Panc1 (cell line): ENCODE measurements at regions not wholly inside any gene's neighbourhood (a gene's known extent, or its start where the extent isn't known, plus 50 kb on each side); places are given as distances from the start of the nearest gene placed in this dataset.

Source experiments
- POLR2AphosphoS5 ChIP-seq: IDR thresholded peaks from 2 replicates; pipeline ENCODE4 v1.6.1; 2012; ENCODE audit warnings: mild to moderate bottlenecking, low read depth, low read length, moderate library complexity
- SIN3A ChIP-seq: IDR thresholded peaks from 2 replicates; pipeline ENCODE4 v1.6.1; 2012; ENCODE audit warnings: low read depth, mild to moderate bottlenecking, low read length, moderate library complexity, borderline replicate concordance; ENCODE audit not compliant: insufficient read depth
- TCF7L2 ChIP-seq: IDR thresholded peaks from 2 replicates; pipeline ENCODE4 v1.6.1; 2011; ENCODE audit warnings: mild to moderate bottlenecking, low read depth, low read length, inconsistent platforms
- TF ChIP-seq, protein P1 (sequence below): fragments of 450-650 bp; IDR thresholded peaks from 2 replicates; pipeline ENCODE4 v1.5.1; 2017; ENCODE audit warnings: mild to moderate bottlenecking
- TF ChIP-seq, protein P2 (sequence below), 2 experiments: IDR thresholded peaks; 2 replicates each; pipeline ENCODE4 v1.6.1; 2011 to 2012; ENCODE audit warnings: low read depth in 2 of 2, control low read depth in 1 of 2, low read length in 1 of 2, mild to moderate bottlenecking in 1 of 2, moderate library complexity in 1 of 2; ENCODE audit not compliant: insufficient read depth in 1 of 2

DNA sequence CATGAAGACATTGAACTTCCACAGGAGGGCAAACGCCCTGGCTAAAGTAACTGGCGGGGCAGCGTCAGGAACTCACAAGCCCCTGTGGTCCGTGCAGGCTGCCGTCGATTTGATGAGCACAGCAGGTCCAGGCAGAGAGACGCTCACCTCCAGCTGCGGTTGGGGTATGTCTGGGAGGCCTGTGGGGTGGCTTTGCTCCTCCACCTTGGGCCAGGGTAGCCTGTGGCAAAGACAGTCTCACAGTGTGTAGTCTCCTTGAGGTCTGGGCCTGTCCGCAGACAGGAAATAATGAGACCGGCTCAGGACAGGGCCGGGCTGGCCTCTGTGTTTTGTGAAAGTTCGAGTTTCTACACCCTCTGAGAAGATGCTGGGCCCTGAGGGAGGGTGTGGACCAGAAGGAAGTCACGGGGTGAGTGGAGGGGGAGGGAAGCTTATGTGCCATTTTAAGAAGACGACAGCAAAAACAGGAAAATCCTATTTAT is 103.3 kb downstream of the METRNL start:
- TF ChIP-seq, protein P1, sequence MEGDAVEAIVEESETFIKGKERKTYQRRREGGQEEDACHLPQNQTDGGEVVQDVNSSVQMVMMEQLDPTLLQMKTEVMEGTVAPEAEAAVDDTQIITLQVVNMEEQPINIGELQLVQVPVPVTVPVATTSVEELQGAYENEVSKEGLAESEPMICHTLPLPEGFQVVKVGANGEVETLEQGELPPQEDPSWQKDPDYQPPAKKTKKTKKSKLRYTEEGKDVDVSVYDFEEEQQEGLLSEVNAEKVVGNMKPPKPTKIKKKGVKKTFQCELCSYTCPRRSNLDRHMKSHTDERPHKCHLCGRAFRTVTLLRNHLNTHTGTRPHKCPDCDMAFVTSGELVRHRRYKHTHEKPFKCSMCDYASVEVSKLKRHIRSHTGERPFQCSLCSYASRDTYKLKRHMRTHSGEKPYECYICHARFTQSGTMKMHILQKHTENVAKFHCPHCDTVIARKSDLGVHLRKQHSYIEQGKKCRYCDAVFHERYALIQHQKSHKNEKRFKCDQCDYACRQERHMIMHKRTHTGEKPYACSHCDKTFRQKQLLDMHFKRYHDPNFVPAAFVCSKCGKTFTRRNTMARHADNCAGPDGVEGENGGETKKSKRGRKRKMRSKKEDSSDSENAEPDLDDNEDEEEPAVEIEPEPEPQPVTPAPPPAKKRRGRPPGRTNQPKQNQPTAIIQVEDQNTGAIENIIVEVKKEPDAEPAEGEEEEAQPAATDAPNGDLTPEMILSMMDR: no peak
- no peak for TF ChIP-seq POLR2AphosphoS5
- TF ChIP-seq, protein P2, sequence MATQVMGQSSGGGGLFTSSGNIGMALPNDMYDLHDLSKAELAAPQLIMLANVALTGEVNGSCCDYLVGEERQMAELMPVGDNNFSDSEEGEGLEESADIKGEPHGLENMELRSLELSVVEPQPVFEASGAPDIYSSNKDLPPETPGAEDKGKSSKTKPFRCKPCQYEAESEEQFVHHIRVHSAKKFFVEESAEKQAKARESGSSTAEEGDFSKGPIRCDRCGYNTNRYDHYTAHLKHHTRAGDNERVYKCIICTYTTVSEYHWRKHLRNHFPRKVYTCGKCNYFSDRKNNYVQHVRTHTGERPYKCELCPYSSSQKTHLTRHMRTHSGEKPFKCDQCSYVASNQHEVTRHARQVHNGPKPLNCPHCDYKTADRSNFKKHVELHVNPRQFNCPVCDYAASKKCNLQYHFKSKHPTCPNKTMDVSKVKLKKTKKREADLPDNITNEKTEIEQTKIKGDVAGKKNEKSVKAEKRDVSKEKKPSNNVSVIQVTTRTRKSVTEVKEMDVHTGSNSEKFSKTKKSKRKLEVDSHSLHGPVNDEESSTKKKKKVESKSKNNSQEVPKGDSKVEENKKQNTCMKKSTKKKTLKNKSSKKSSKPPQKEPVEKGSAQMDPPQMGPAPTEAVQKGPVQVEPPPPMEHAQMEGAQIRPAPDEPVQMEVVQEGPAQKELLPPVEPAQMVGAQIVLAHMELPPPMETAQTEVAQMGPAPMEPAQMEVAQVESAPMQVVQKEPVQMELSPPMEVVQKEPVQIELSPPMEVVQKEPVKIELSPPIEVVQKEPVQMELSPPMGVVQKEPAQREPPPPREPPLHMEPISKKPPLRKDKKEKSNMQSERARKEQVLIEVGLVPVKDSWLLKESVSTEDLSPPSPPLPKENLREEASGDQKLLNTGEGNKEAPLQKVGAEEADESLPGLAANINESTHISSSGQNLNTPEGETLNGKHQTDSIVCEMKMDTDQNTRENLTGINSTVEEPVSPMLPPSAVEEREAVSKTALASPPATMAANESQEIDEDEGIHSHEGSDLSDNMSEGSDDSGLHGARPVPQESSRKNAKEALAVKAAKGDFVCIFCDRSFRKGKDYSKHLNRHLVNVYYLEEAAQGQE (IDR thresholded peaks at IDR 0.05; ENCODE audit: insufficient read depth in 1 of 2, low read depth in 2 of 2, low read length in 1 of 2): no peak
- no peak for TF ChIP-seq TCF7L2
- TF ChIP-seq SIN3A: no peak
